Fibroblast of the aortic adventitia (primary cell): ENCODE measurements at regions not wholly inside any gene's neighbourhood (a gene's known extent, or its start where the extent isn't known, plus 50 kb on each side); places are given as distances from the start of the nearest gene placed in this dataset.
"Not testable (repeated sequence)": the region's sequence is repeated elsewhere in the genome, so short reads cannot be mapped to it uniquely, and the experiment has no call there.

ENCODE experiments used
- DNase-seq: peaks from one replicate; pipeline ENCODE4 v3.0.0-alpha.2; 2010; ENCODE audit warnings: low read depth
- H3K4me3 ChIP-seq: 2 replicates; pipeline ENCODE4 v1.5.1; 2011; ENCODE audit warnings: low read depth, mild to moderate bottlenecking, control low read depth, low read length, moderate library complexity
- TF ChIP-seq, protein P1 (sequence below): IDR thresholded peaks from 2 replicates; pipeline ENCODE4 v1.5.1; 2011; ENCODE audit warnings: mild to moderate bottlenecking, low read length, control low read depth, inconsistent platforms; ENCODE audit not compliant: insufficient read depth

DNA sequence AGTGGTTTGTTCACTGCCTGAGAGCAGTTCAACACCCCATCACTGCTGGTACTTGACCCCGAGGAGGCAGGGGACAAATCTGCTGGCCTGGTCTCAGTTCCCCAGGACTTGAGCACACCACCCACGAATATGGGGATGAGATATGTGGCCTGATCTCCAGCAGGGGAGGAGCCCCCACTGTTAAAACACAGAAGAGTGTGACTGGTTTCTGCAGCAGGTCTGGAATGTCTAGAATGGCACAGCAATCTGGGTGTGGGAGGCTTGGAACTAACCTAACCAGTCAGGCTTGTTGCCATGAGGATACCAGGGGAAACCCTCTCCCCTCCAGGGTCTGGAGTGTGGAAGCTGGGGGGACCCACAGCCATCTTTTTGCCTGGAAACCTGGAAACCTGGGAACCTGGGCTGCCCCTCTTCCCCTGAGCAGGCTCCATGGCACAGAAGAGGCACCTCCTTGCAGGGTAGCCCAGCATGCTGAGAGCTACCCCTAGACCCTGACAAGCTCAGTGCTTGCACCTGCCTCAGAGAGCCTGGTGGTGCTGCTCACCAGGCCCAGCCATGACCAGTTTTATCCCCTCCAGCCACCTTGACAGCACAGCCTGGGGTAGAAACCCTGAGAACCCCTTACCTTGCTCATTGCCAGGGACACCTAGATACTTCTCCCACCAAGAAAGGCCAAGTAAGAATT is 273.8 kb downstream of the LIG4 start:
- H3K4me3 ChIP-seq = no peak overlapping the region
- TF ChIP-seq, protein P1, sequence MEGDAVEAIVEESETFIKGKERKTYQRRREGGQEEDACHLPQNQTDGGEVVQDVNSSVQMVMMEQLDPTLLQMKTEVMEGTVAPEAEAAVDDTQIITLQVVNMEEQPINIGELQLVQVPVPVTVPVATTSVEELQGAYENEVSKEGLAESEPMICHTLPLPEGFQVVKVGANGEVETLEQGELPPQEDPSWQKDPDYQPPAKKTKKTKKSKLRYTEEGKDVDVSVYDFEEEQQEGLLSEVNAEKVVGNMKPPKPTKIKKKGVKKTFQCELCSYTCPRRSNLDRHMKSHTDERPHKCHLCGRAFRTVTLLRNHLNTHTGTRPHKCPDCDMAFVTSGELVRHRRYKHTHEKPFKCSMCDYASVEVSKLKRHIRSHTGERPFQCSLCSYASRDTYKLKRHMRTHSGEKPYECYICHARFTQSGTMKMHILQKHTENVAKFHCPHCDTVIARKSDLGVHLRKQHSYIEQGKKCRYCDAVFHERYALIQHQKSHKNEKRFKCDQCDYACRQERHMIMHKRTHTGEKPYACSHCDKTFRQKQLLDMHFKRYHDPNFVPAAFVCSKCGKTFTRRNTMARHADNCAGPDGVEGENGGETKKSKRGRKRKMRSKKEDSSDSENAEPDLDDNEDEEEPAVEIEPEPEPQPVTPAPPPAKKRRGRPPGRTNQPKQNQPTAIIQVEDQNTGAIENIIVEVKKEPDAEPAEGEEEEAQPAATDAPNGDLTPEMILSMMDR = no peak

DNA sequence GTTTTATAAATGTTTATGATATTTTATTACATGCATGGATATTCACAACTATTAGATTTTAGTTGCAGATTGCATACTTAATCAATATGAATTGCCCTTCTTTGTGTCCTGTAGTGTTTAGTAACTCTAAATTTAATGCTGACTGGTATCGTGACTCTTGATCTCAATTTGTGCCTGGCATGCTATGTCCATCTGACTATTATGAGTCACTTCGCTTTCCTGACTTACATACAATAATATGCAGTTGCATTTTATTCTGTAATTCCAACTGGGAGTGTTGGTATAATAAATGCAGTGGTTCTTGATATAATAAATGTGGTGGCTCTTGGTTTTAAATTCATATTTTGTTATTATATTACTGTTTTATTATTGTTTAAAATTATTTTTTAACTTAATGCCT is 277.5 kb downstream of the LIG4 start:
- H3K4me3 ChIP-seq = no peak overlapping the region
- DNase-seq = no peak
- TF ChIP-seq, protein P1 = no peak

More for the DNA sequence above, 273.8 kb downstream of the LIG4 start:
- DNase-seq = no peak

DNA sequence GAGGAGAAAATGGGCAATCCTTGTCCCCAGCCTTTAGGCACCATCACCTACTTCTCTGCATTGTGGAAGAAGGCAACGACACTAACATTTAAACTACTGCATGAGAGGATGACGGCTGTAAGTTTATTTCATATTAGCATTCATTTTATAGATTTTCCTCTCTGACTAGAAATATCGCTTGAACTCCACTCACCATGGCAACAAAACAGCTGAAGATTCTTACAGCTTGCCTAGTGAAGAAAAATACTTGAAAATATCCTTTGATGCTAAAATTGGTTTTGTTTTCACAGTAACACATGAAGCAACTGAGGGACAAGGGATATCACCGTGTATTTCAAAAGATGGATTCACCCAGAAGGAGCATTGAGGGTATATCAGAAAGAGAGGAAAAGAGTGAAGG is 284.3 kb downstream of the LIG4 start:
- TF ChIP-seq, protein P1 = no peak
- no peak for DNase-seq
- H3K4me3 ChIP-seq = no peak overlapping the region

- TF ChIP-seq, protein P1 = no peak
- H3K4me3 ChIP-seq = no peak overlapping the region
- no peak for DNase-seq
Observed at GRCh38 chr13:107928762-107929161, 286.6 kb downstream of the LIG4 start.

GRCh38 chr13:107927557-107927956 is 287.8 kb downstream of the LIG4 start:
- H3K4me3 ChIP-seq = no peak overlapping the region
- no peak for DNase-seq
- TF ChIP-seq, protein P1 = no peak

DNA sequence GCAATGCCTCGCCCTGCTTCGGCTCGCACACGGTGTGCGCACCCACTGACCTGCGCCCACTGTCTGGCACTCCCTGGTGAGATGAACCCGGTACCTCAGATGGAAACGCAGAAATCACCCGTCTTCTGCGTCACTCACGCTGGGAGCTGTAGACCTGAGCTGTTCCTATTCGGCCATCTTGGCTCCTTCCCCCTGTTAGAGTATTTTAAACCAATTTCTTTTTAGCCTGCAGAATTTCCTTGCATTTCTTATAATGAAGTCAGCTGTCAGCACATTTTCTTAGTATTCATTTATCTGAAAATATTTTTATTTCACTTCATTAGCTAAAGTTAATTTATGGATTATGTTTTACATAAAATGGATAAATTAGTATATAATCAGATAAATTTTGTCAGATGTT is 288.8 kb downstream of the LIG4 start:
- H3K4me3 ChIP-seq = not testable (repeated sequence)

GRCh38 chr13:107916902-107917301 is 298.4 kb downstream of the LIG4 start:
- not testable (repeated sequence) for DNase-seq, H3K4me3 ChIP-seq

More for the DNA sequence above, 288.8 kb downstream of the LIG4 start:
- not testable (repeated sequence) for DNase-seq

DNA sequence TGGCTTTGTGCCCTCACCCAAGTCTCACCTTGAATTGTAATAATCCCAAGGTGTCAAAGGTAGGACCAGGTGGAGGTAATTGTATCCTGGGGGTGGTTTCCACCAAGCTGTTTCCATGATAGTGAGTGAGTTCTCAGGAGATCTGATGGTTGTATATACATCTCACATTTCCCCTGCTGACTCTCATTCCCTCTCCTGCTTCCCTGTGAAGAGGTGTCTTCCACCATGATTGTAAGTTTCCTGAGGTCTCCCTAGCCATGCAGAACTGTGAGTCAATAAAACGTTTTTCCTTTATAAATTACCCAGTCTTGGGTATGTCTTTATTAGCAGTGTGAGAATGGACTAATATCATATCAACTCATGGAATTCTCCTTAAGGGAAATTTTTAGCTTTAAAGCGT is 302.6 kb downstream of the LIG4 start:
- TF ChIP-seq, protein P1 = no peak

More for the DNA sequence above, 302.6 kb downstream of the LIG4 start:
- no peak overlapping the region for H3K4me3 ChIP-seq
- no peak for DNase-seq
